ENCODE measurements at regions not wholly inside any gene's neighbourhood (a gene's known extent, or its start where the extent isn't known, plus 50 kb on each side); places are given as distances from the start of the nearest gene placed in this dataset.

DNA sequence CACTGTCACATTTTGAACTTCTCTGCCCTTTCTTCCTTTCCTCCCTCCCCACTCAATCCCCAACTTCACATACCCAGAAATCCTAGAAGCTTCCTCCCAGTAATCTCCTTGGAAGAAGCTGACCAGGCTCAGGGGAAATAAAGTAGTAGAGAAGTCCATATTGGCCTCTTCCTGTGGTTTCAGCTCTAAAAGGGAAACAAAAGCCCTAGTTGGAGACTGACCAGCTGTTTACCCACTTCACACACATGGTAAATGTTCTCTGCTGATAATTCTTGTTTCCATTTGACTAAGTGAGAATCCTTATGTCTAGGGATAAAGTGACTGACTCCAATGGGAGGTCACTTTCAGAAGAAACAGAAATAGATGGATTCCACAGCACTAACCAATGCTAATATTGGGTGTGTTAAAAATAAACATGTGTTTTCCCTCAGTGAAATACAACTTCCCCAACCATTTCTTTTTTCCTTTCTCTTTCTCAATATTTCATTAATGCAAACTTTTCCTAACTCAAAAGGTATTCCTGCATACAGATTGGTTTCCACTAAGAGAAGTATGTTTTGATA lies 178.9 kb upstream of the DPT start:
- no peak for DNase-seq (ENCODE audit: unreplicated experiment)
- CTCF ChIA-PET = interaction anchor here (0.6 to 1.7 kb wide), 4 partner anchors 12 to 475 kb away, joined by 3 to 7 read pairs (median 3); no protein-coding TSS in a partner anchor
- TF ChIP-seq, protein P1, sequence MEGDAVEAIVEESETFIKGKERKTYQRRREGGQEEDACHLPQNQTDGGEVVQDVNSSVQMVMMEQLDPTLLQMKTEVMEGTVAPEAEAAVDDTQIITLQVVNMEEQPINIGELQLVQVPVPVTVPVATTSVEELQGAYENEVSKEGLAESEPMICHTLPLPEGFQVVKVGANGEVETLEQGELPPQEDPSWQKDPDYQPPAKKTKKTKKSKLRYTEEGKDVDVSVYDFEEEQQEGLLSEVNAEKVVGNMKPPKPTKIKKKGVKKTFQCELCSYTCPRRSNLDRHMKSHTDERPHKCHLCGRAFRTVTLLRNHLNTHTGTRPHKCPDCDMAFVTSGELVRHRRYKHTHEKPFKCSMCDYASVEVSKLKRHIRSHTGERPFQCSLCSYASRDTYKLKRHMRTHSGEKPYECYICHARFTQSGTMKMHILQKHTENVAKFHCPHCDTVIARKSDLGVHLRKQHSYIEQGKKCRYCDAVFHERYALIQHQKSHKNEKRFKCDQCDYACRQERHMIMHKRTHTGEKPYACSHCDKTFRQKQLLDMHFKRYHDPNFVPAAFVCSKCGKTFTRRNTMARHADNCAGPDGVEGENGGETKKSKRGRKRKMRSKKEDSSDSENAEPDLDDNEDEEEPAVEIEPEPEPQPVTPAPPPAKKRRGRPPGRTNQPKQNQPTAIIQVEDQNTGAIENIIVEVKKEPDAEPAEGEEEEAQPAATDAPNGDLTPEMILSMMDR (IDR thresholded peaks at IDR 0.05; ENCODE audit: unreplicated experiment) = no peak
- intact Hi-C loops (cut with micrococcal nuclease) = no loop called here
- no peak overlapping the region for H3K27ac Mint-ChIP-seq (ENCODE audit: low read depth, unreplicated experiment)
- no peaks in the 10 kb centered on the region for H3K27me3 Mint-ChIP-seq (ENCODE audit: insufficient read depth, unreplicated experiment)
- no peaks in the 10 kb centered on the region for H3K9me3 Mint-ChIP-seq (ENCODE audit: unreplicated experiment)
- H3K4me1 Mint-ChIP-seq (ENCODE audit: insufficient read depth, unreplicated experiment) = peaks cover 6% of the 10 kb centered on the region
- no peaks in the 10 kb centered on the region for H3K36me3 Mint-ChIP-seq (ENCODE audit: insufficient read depth, unreplicated experiment)
- BruUV-seq (replicated peaks) = no TSS peak
- H3K4me3 Mint-ChIP-seq (ENCODE audit: unreplicated experiment) = no peak overlapping the region
- POLR2A ChIA-PET = interaction anchor here (0.7 to 1.3 kb wide), 3 partner anchors 9 to 15 kb away, joined by 3 to 5 read pairs (median 4); no protein-coding TSS in a partner anchor

DNA sequence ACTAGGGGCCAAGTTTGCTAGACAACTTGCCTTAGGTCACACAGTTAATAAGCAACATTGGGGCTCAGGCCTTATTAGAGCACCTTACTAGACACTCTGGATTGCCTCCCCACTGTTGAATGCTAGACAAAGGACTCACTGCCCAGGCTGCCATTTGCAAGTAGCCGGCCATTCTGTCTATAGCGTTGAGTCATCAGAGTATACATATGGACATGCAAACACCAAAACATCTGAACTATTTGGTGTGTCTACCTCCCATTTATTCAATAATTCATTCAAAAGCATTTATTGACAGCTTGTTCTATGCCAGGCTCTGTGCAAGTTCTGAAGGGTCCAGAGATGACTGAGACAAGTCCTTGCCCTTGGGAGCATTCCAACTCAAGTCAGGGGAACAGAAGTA lies 181.4 kb upstream of the DPT start:
- no TSS peak for BruUV-seq (replicated peaks)
- POLR2A ChIA-PET = no interaction called here
- H3K36me3 Mint-ChIP-seq (ENCODE audit: insufficient read depth, unreplicated experiment) = no peaks in the 10 kb centered on the region
- H3K4me1 Mint-ChIP-seq (ENCODE audit: insufficient read depth, unreplicated experiment) = no peaks in the 10 kb centered on the region
- no peak overlapping the region for H3K27ac Mint-ChIP-seq (ENCODE audit: low read depth, unreplicated experiment)
- intact Hi-C loops (cut with micrococcal nuclease) = no loop called here
- H3K4me3 Mint-ChIP-seq (ENCODE audit: unreplicated experiment) = no peak overlapping the region
- TF ChIP-seq, protein P1 (IDR thresholded peaks at IDR 0.05; ENCODE audit: unreplicated experiment) = no peak
- CTCF ChIA-PET = interaction anchor here (0.6 to 0.7 kb wide), 2 partner anchors 15 to 275 kb away, joined by 3 read pairs; no protein-coding TSS in a partner anchor
- no peaks in the 10 kb centered on the region for H3K9me3 Mint-ChIP-seq (ENCODE audit: unreplicated experiment)
- no peak for DNase-seq (ENCODE audit: unreplicated experiment)
- H3K27me3 Mint-ChIP-seq (ENCODE audit: insufficient read depth, unreplicated experiment) = no peaks in the 10 kb centered on the region

DNA sequence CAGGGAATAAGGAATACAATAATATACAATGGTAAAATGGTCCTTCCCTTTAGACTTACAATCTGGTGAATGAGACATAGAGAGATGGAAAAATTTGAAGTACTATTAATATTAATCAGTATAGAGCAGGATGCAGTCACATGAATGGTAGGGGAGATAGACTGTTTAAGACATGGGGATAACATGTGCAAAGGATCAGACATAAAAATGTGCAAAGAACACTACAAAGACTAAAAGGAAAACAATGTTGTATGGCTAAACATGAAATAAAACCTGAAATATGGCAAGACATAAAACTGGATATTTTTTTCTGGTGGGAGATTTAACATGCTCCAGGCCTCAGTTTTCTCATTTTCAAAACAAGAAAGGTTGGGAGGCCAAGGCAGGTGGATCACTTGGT lies 182.4 kb upstream of the DPT start:
- ChIA-PET POLR2A (interaction anchor here (0.9 to 1.5 kb wide), 2 partner anchors 9 to 283 kb away, joined by 3 read pairs; no protein-coding TSS in a partner anchor), CTCF (no interaction called here)
- Mint-ChIP-seq H3K9me3 (ENCODE audit: unreplicated experiment) (no peaks in the 10 kb centered on the region), H3K36me3 (ENCODE audit: insufficient read depth, unreplicated experiment) (no peaks in the 10 kb centered on the region), H3K27me3 (ENCODE audit: insufficient read depth, unreplicated experiment) (no peaks in the 10 kb centered on the region), H3K4me3 (ENCODE audit: unreplicated experiment) (no peak overlapping the region), H3K4me1 (ENCODE audit: insufficient read depth, unreplicated experiment) (no peaks in the 10 kb centered on the region), H3K27ac (ENCODE audit: low read depth, unreplicated experiment) (no peak overlapping the region)
- no TSS peak for BruUV-seq (replicated peaks)
- DNase-seq (ENCODE audit: unreplicated experiment) = no peak
- TF ChIP-seq, protein P1 (IDR thresholded peaks at IDR 0.05; ENCODE audit: unreplicated experiment) = no peak
- intact Hi-C loops (cut with micrococcal nuclease) = no loop called here

DNA sequence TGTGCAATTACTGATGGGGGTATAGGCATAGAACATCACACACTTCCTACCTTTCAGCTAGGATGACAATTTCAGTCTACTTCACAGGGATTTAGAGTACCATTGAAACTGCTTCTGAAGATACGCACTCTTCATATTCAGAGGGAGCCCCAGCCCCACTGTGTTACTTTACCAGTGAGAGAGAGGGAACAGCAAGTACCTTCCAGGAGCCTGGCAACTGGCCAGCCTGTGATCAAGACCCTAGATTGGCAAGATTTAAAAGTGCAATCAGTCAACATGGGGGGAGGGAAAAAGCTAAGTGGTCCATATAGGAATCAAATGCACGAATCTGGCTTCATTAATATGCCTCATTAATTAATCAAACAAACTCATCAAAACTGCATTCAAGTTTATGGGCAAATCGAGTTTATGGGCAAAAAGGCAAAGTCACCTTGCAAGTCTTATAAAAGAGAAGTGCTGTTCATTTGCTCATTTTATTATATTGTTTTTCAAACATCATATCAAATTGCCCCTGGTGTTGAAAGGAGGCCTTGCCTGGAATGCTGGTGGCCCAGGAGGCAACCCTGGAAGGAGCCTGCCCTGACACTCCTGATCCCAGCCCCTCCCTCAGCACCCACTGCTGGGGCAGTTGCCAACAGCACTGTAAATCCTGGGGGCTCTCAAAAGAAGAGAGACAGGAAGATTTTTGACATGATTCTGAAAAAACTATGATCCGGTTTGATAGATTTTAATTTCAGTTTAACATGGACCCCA lies 184.9 kb upstream of the DPT start:
- no peak overlapping the region for H3K27ac Mint-ChIP-seq (ENCODE audit: low read depth, unreplicated experiment)
- H3K4me1 Mint-ChIP-seq (ENCODE audit: insufficient read depth, unreplicated experiment) = peaks cover 3% of the 10 kb centered on the region
- no peaks in the 10 kb centered on the region for H3K36me3 Mint-ChIP-seq (ENCODE audit: insufficient read depth, unreplicated experiment)
- TF ChIP-seq, protein P1 (IDR thresholded peaks at IDR 0.05; ENCODE audit: unreplicated experiment) = no peak
- intact Hi-C loops (cut with micrococcal nuclease) = no loop called here
- BruUV-seq (replicated peaks) = no TSS peak
- H3K27me3 Mint-ChIP-seq (ENCODE audit: insufficient read depth, unreplicated experiment) = no peaks in the 10 kb centered on the region
- no peaks in the 10 kb centered on the region for H3K9me3 Mint-ChIP-seq (ENCODE audit: unreplicated experiment)
- ChIA-PET POLR2A (interaction anchor here (1.0 kb wide), 1 partner anchor 453 kb away, joined by 3 read pairs; no protein-coding TSS in a partner anchor), CTCF (interaction anchor here (0.6 kb wide), 1 partner anchor 277 kb away, joined by 3 read pairs; no protein-coding TSS in a partner anchor)
- no peak overlapping the region for H3K4me3 Mint-ChIP-seq (ENCODE audit: unreplicated experiment)
- no peak for DNase-seq (ENCODE audit: unreplicated experiment)
